Kidney (tissue), 13 donors: ENCODE measurements at regions not wholly inside any gene's neighbourhood (a gene's known extent, or its start where the extent isn't known, plus 50 kb on each side); places are given as distances from the start of the nearest gene placed in this dataset.

Experiments
- DNase-seq, 5 donors: peaks; one replicate each; pipeline ENCODE4 v3.0.0-alpha.2; 2013 to 2020
- FAIRE-seq: peaks from 2 replicates; lab custom pipeline; 2012; peaks lifted over from hg19 to GRCh38; lab: Jason Lieb, UNC
- H3K27ac ChIP-seq, 2 donors: one replicate each; pipeline ENCODE4 v1.7.0; 2013; ENCODE audit warnings: low read depth in 2 of 2, low read length in 2 of 2, inconsistent platforms in 1 of 2
- H3K27me3 ChIP-seq: one replicate; pipeline ENCODE4 v1.7.1; 2013; ENCODE audit warnings: low read length, inconsistent platforms; ENCODE audit not compliant: control insufficient read depth, insufficient read depth
- H3K36me3 ChIP-seq, 3 donors: one replicate each; pipeline versions ENCODE4 v1.7.0 to v1.7.1; 2013; ENCODE audit warnings: low read length in 3 of 3, control low read depth in 1 of 3, inconsistent platforms in 1 of 3; ENCODE audit not compliant: insufficient read depth in 3 of 3, control insufficient read depth in 2 of 3
- H3K4me1 ChIP-seq, 3 donors: one replicate each; pipeline versions ENCODE4 v1.7.0 to v1.7.1; 2013; ENCODE audit warnings: low read length in 3 of 3, inconsistent platforms in 1 of 3, low read depth in 1 of 3; ENCODE audit not compliant: control insufficient read depth in 2 of 3, insufficient read depth in 2 of 3
- H3K4me3 ChIP-seq, 3 donors: one replicate each; pipeline versions ENCODE4 v1.7.0 to v1.8.1; 2013; ENCODE audit warnings: low read length in 3 of 3, control low read depth in 1 of 3, inconsistent platforms in 1 of 3
- H3K9ac ChIP-seq, 3 donors: one replicate each; pipeline versions ENCODE4 v1.7.0 to v1.7.1; 2013; ENCODE audit warnings: low read length in 3 of 3, control low read depth in 1 of 3, inconsistent platforms in 1 of 3
- H3K9me3 ChIP-seq, 3 donors: one replicate each; pipeline versions ENCODE4 v1.7.0 to v1.7.1; 2013; ENCODE audit warnings: low read length in 3 of 3, control low read depth in 1 of 3, inconsistent platforms in 1 of 3; ENCODE audit not compliant: control insufficient read depth in 2 of 3, insufficient read depth in 1 of 3
- CTCF ChIP-seq: IDR thresholded peaks from 3 replicates; pipeline ENCODE4 v1.5.1; 2012; ENCODE audit warnings: mild to moderate bottlenecking, moderate library complexity, borderline replicate concordance; ENCODE audit not compliant: insufficient read depth; ENCODE audit errors: extremely low read depth
- intact Hi-C: fragments of 100-400 bp; cut with DNase I; formaldehyde crosslinking; loops from one replicate; pipeline ENCODE4 v1.11.1; 2022
- donor health status: control.
- donor health status: control.
- donor health status: control.
- donor health status: control.
- donor health status: control.
- donor health status: DM: yes; HTN: yes; CAD: no.
- donor health status: Normal renal cell carcinoma (clear cell type).

DNA sequence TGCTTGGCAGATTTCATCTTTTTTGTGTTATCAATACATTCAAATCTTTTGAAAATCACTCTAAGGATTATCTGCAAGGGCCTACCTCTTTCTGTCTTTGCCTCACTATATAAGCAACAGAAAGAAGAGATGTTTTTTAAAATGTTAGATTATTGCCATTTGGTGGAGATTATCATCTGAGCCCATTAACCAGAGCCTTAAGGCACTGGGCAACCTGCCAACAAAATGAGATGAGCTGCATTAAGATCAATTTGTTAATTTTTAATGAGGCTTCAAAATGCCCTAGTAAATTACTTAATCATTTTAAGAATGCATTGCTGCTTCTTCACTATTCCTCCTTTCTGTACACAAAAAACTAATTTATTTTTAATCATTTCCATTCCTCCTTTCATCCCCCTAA, 314.1 kb downstream of the SNX13 start:
- intact Hi-C loops, result no loop called here
- H3K9me3 ChIP-seq, result no peaks in the 10 kb centered on the region

GRCh38 chr7:17631061-17631460, 309.2 kb downstream of the SNX13 start:
- Histone ChIP-seq H3K27ac (no peak overlapping the region), H3K36me3 (no peaks in the 10 kb centered on the region), H3K4me1 (no peaks in the 10 kb centered on the region), H3K27me3 (no peaks in the 10 kb centered on the region), H3K9ac (no peak overlapping the region), H3K9me3 (no peaks in the 10 kb centered on the region), H3K4me3 (no peak overlapping the region)
- FAIRE-seq (no peak), DNase-seq (no peak)
- TF ChIP-seq CTCF, result no peak
- intact Hi-C loops, result no loop called here

More for the DNA sequence above, 314.1 kb downstream of the SNX13 start:
- H3K9ac ChIP-seq, result no peak overlapping the region
- FAIRE-seq (no peak), DNase-seq (peak in 1 of 5 donors; percentile 7)
- no peaks in the 10 kb centered on the region for H3K27me3 ChIP-seq
- H3K27ac ChIP-seq, result no peak overlapping the region
- no peaks in the 10 kb centered on the region for H3K4me1 ChIP-seq
- H3K4me3 ChIP-seq, result no peak overlapping the region
- TF ChIP-seq CTCF, result no peak
- H3K36me3 ChIP-seq, result no peaks in the 10 kb centered on the region

GRCh38 chr7:17632384-17632783, 307.9 kb downstream of the SNX13 start:
- no peaks in the 10 kb centered on the region for H3K9me3 ChIP-seq
- no peak overlapping the region for H3K9ac ChIP-seq
- intact Hi-C loops, result no loop called here
- H3K27ac ChIP-seq, result no peak overlapping the region
- no peak for TF ChIP-seq CTCF
- no peak overlapping the region for H3K4me3 ChIP-seq
- no peaks in the 10 kb centered on the region for H3K36me3 ChIP-seq
- FAIRE-seq, result no peak
- H3K27me3 ChIP-seq, result no peaks in the 10 kb centered on the region
- no peaks in the 10 kb centered on the region for H3K4me1 ChIP-seq
- no peak for DNase-seq

DNA sequence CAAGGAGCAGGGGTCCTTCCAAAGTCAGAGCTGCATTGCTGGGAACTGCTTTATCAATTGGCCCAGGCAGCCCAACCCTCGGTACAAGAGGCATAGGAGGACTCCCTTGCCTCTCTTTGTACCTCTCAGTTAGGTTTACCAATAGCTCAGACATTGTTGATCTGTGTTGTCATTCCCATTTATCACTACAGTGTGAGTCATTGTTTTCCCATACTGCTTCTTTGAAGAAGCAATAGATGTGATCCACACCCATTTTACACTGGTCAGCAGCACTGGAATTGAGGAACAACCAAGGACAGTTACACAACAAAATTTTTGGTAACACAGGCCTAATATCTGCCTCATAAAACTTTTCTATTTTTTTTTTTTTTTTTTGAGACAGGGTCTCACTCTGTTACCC, 307.2 kb downstream of the SNX13 start:
- intact Hi-C loops, result no loop called here
- no peak for FAIRE-seq

More for the DNA sequence above, 307.2 kb downstream of the SNX13 start:
- Histone ChIP-seq H3K36me3 (no peaks in the 10 kb centered on the region), H3K4me3 (no peak overlapping the region), H3K9ac (no peak overlapping the region), H3K9me3 (no peaks in the 10 kb centered on the region), H3K27me3 (no peaks in the 10 kb centered on the region), H3K4me1 (no peaks in the 10 kb centered on the region), H3K27ac (no peak overlapping the region)
- DNase-seq, result no peak
- no peak for TF ChIP-seq CTCF
